IPS DF 4.7 (cell line): ENCODE measurements at regions not wholly inside any gene's neighbourhood (a gene's known extent, or its start where the extent isn't known, plus 50 kb on each side); places are given as distances from the start of the nearest gene placed in this dataset.
"Not testable (repeated sequence)": the region's sequence is repeated elsewhere in the genome, so short reads cannot be mapped to it uniquely, and the experiment has no call there.

Source experiments
- DNase-seq: peaks from one replicate; pipeline ENCODE4 v3.0.0-alpha.2; 2013; ENCODE audit warnings: low spot score; ENCODE audit errors: extremely low read depth

DNA sequence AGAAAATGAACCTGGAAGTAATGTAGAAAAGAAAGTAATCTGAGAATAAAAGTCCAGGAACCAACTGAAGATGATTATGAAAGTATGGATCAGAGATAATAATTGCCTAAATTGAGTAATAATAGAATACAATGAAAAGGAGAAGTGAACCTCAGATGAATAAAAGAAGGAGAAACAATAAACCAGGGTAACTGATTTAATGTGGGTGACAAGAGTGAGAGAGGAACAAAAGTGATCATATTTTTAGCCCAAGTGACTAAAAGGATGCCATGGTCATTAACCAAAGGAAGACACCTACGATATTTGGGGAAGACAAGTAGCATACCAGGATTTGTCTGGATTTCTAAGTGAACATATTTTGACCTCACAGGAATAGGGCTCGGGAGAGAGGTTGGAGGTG, 600.6 kb downstream of the RNF144A start:
- DNase-seq = no peak

DNA sequence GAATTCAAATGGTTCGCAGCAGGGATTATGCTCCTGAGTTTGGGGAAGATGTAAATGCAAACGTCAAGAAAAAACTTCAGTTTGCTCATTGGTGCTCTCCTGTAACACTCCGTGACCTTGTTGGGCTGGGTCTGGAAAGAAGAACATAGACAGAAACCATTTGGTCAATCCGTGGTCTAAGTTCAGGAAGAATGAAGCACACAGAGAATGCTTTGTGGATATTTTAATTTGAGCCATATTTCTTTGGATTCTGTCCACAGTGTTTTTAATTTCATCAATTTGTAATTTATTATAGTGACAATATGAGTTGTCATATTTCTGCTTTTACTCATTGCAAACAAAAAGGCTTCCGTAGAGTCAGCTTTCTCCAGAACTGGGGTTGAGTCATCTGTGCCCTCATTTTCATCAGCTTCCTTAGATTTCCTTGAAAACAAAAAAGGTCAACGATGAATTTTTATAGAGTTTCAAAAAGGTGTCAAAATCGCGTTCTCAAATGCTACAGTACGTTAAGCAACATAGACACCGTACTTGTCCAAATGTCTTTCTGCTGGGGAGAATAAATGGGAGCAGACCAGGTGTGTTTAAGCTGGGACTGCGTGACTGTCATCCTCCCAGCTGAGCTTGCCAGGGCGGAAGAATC, 606.4 kb downstream of the RNF144A start:
- no peak for DNase-seq

DNA sequence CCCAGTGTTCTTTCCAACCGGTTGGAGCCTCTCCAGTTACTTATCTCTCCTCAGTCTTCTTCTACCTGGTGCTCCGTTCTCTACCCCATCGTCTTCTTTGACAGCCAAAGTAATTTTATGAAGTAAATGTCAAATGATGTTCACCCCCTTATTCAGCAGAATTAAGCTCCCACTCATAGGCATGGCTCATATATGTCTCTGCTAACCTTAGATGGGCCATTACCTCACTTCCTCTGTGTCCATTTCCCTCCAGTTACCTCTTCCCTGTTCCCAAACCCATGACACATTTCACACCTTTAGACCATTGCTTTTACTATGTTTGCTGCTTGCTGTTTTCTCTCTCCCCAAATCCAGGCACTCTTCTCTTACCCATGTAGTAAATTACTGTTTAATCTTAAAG, 607.0 kb downstream of the RNF144A start:
- no peak for DNase-seq

DNA sequence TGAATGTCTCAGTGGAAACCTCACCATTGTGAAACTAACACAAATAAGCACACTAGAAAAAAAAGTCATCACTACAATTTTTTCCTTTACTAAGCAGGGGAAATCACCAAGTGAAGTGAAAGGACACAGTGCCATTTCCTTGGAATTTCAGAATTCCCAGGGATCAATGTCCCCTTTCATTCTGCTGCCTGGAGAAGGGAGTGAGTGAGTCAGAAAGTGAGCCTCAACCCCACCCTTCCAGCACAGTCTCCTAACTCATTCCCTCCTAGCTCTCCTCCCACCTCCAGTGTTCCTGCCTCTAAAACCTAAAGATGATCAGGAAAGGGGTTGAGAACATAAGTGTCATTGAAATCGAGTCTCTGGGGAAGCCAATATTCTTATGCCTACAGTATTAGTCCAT, 608.5 kb downstream of the RNF144A start:
- DNase-seq = no peak

DNA sequence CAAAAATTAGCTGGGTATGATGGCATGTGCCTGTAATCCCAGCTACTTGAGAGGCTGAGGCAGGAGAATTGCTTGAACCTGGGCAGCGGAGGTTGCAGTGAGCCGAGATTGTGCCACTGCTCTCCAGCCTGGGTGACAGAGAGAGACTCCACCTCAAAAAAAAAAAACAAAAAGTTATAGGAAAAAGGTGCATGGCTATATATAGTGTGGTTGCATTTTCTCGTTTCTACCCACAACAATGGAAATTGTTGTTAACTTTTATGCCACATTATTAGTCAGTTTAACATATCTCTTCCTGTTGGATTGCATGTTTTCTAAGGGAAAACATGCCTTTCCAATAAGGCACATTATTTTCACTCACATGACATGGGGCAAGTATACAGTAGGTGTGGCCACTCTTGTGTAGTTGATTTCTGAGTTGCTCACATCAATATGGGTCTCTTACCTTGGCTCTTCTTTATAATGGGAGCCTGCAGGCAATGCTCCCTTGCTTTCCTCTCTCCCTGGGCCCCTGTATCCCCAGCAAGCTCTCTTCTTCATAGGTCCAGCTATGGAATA, 610.0 kb downstream of the RNF144A start:
- DNase-seq = no peak

DNA sequence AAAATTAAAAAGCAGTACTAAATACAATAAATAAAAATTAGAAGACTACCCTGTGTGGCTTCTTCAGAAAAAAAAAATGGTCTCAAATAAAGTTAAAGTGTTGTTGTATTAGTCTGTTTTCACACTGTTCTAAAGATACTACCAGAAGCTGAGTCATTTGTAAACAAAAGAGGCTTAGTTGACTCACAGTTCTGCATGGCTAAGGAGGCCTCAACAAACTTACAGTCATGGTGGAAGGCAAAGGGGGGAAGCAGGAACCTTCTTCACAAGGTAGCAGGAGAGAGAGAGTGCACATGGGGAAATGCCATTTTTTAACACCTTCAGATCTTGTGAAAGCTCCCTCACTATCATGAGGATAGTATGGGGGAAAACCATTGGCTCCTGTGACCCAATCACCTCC, 612.8 kb downstream of the RNF144A start:
- DNase-seq = no peak

DNA sequence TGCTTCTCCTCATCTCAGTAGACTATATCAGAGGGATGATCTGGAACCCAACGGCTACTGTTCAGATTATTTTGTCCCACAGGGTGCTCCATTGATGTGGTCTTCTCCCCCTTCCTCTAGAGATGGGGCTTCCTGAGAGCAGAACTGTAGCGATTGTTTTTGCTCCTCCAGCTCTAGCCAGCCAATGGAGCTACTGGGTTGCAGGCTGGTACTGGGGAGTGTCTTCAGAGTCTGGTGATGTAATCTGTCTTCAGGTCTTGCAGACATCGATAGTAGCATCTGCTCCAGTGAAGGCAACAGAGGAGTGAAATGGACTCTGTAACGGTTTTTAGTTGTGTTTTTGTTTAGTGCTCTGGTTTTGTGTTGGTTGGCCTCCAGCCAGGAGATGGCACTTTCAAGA, 621.9 kb downstream of the RNF144A start:
- DNase-seq = no peak

DNA sequence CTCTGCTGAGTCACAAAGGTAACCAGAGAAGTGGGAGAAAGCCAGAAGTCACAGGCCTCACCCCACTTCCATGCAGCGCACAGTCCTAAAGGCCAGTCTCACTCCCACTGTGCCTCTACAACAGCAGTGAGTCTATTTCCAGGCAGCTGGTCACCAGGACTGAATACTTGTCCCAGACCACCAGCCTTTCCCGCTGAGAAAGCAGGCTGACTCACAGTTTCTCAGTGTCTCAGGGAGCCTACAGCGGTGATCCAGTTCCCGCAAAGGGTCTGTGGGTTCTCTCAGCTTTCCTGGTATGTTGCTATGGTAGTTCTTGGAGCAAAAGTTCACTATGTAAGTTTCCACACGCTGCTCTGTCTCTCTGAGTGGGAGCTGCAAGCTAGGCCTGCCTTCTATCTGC, 622.5 kb downstream of the RNF144A start:
- no peak for DNase-seq

DNA sequence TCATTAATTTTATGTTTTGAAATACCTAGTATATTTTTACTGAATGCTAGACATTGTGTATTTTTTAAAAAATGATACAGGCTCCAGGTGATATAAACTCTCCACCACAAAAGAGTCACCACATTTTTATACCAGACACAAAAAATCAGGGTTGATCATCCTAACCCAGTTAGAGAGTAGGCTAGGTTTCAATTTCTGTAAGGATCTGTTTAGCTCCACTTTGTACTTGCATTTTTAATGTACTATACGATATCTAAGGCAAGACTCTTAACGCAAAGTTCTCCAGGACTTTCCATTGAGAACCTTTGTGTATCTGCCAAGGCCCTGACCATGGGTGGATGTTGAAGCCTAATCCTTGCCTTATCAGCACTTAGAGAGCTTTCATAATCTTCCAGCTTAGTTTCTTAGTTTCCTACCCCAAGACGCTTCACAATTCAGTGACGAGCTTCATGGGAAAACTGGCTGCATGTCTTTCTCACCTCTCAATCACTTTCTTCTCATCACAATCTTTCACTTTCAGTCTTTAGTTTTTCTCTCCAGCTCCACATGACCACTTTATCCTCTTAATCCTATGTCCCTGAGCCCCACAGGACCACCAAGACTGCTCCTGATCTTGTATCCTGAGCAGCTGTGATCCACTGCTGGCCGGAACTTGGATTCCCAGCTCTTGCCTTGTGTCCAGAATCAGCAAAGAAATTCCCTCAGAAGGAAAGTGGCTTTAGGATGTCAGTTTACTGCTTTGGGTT, 635.8 kb downstream of the RNF144A start:
- no peak for DNase-seq

DNA sequence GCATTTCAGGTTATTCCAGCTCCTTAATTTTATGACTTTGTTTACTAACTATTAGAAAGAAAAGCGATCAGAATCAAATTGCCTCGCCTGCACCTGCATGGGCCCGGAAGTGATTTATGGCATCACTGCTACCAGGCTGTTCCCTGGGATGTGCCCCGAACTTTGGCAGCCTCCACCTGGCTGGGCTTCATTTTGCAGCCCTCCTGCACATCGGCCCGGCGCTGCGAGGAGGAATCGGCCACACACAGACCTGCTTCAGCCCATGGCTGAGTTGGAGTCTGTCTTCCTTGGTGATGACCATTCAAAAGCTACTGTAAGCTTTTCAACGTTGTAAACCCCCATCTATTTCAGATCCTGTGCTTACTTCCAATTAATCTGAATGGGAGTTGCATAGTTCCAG, 638.0 kb downstream of the RNF144A start:
- no peak for DNase-seq

DNA sequence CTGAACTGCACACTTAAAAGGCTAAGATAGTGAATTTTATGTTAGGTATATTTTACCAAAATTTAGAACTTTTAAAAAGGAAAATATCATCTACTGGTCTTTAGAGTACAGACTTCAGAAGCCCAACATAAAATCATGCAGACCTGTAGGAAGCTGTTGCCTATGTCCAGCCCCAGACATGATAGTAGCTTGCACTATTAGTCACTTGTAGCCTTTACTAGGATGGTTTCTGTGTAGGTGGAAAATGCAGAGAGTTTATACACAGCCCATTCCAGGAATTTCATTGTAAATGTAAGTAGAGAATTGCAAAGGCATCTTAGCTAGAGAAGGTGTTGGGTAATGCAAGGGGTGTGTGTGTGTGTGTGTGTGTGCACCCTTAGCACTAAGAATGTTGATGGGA, 640.2 kb downstream of the RNF144A start:
- DNase-seq = no peak

DNA sequence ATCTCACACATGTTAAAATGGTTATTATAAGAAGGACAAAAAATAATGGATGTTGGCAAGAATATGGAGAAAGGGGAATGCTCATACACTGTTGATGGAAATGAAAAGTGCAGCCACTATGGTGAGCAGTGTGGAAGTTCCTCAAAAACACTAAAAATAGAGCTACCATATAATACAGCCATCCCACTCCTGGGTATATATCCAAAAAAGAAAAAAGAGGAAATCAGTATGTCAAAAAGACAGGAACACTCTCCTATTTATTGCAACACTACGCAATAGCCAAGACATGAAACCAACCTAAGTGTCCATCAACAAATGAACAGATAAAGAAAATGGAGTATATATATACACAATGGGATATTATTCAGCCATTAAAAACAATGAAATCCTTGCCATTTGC, 642.6 kb downstream of the RNF144A start:
- no peak for DNase-seq

DNA sequence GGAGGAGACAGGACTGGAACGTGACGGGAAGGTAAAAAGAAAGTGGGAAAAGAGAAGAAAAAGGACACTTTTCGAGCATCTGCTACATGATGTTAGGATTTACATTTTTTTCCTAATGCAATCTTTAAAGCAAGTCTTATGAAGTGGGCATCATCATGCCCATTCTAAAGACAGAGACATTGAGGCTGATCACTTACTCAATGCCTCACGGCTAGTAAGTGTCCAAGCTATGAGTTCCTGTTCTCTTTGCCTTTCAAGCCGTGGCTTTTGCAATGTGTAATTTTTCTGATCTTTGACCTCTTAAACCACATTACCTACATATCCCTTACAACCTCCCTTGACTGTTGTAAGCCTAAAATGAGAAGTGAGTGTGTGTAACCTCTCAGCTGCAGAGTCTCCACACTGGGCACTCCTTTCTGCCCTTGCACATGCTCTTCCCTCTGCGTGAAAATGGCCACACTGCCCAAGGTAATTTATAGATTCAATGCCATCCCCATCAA, 649.2 kb downstream of the RNF144A start:
- DNase-seq = no peak

DNA sequence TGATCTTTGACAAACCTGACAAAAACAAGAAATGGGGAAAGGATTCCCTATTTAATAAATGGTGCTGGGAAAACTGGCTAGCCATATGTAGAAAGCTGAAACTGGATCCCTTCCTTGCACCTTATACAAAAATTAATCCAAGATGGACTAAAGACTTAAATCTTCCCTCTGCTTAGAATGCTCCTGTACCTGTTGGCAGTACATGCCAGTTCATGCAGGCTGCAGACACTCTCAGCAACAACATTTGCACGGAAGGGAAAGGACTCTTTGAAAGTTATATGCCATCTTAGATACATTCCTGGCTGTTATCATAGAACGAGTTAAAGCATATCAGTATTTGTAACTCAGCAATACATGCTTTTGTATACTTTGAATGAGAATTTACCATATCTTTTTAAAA, 649.9 kb downstream of the RNF144A start:
- DNase-seq = not testable (repeated sequence)

DNA sequence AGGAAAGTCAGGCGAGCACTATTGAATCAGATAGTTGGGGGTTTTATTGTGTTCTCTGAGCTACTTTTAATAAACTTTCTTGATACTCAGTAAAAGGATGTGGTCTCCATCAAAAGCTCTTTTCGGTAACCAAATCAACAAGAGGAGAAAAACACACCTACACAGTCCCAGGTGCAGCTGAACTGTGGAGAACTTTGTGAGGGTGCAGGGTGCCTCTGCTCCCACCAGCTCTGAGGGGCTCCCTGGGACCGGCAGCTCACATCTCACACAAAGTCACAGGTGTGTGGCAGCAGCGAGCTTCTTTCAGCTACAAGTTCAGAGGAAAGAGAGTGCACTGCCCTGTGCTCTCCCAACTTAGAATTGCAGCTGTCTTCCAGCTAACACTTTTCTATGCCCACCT, 650.4 kb downstream of the RNF144A start:
- no peak for DNase-seq

DNA sequence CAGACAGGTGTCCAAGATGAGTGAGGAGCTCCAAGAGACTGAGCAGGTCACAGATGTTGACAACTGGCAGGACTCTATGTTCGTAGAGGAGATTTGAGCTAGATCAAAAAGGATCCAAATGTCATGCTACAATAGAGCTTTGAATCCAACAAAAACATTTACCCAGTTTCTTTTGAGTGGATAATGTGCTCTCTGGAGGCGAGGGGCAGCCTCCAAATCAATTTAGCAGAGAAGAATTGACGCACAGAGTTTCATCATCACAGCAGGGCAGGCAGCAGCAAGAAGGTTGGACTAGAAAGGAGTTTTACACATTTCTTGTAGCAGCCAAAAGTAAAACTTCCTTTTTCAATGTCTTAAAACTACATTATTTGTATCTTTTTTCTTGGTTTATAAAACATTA, 653.0 kb downstream of the RNF144A start:
- no peak for DNase-seq

DNA sequence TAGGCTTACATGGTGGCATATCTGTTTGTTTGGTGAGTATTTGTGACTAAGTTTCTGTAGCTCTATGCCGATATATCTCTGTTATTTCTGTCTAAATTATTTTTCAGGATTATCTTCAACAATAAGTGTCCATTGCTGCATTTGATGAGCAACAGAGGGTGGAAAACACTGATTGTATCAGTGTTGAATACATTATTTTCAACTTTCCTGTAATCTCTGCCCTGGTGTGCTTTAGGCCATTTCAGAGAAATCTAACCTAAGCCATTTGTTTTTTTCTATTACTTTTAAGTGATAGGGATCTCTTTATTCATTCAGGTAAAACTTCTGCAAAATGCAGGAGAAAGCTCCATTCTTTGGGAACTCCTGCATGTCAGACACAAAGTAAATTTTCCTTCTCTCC, 654.5 kb downstream of the RNF144A start:
- DNase-seq = no peak

DNA sequence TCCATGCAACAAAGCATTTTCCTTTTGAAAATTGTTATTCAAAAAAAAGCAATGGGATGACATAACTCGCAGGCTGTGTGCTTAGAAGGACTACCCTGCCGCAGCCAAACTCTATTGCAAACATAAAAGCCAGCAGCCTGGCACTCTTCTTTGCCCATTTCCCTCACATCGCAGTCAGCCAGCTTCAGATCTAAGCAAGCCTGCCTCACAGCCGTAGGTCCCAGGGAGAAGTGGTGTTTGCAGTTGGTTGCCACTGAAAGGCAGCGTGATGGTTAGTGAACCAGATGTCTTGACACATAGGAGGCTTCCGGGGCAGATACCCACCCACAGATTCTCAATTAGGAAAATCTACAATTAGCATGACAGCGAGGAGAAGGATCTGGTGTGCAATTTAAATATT, 655.2 kb downstream of the RNF144A start:
- DNase-seq = no peak

DNA sequence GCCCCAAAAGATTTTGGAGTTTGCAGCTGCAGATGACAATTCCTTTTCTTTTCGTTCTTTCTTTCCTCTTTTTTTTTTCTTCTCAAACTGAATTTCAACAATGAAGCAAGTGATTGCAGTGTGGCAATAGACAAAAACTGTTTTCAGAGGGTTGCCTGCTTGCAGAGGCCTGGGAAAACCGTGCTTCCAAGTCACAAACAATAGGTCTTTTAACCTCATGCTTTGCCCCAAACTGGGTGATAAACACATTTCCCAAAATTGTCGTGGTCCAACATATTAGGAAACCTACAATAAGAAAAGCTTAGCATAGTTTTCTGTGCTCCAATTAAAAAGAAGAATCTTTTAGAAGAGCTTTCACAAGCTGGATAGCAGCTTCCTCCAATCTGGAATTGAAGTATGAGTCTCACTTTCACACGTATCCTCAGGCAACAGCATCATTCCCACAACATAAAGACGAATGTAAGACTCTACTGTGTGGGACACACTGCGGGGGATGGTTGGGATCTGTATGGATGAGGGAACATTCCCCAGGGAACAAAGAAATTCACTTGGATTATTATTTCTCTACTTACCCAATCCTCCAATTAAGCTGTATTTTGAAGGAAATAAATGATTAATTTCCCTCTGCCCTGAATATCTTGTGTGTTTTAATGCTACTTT, 656.1 kb downstream of the RNF144A start:
- no peak for DNase-seq

DNA sequence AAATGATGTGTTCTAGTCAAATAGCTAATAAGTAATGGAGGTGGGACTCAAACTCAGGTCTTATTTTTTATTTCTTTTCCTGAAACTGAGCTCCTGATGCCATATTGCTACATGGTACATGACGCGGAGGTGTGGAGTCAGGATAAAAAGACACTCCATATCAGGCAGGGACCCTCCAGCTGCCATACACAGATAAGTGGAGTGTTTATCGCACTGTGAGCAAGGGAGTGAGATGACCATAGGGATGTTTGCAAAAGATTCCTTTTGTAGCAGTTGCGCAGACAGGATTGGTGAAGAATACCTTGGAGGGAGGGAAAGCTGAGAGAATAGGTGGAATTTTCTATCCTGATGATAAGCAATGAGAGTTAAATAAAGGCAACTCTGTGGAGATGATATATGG, 657.2 kb downstream of the RNF144A start:
- no peak for DNase-seq

DNA sequence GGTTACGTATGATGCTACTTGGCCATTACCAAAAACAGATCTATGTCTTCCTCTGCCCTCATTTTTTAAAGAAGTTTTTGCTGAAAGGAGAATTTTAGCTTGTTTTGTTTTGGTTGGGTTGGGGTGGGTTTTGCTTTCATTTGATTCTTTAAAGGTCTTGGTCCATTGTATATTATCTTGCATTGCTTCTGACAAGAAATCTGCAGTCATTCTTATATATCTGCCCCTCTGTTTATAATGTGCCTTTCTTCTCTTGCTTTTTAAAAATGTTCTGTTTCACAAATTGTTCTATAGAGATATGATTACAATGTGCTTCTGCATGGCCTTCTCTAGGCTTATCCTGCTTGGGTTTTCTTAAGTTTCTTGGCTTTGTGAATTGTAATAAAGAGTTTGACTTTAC, 660.6 kb downstream of the RNF144A start:
- no peak for DNase-seq

DNA sequence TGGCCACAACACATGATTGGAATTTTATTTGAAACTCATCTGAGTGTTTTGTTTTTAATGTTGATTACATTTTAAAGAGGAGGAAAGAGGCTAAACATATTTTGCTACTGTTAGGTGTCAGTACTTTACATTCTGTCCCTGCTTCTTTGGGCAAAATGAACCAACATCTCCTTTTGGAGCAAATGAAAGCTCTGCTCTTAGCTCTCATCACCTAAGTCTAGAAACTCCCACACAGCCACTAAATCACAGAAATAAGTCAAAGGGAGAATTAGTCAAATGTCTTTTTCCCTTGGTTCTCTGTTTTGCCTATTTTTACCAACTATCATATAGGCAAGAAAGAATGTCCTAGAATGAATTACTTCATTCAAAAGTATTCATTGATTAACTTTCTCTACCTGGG, 666.8 kb downstream of the RNF144A start:
- DNase-seq = no peak
